Stimulated activated naive CD8-positive, alpha-beta T cell treated with anti-CD3 and anti-CD28 coated beads, Interleukin-15, amount 100 ng/mL, for 72 hours (primary cell): ENCODE measurements at regions not wholly inside any gene's neighbourhood (a gene's known extent, or its start where the extent isn't known, plus 50 kb on each side); places are given as distances from the start of the nearest gene placed in this dataset.

Experiments
- ATAC-seq: fragments of 150-1000 bp; cut with Tn5 transposase; 2 replicates; pipeline ENCODE4 v1.10.0; 2021; ENCODE audit warnings: mild to moderate bottlenecking, moderate library complexity
- DNase-seq, 2 donors: peaks; one replicate each; pipeline ENCODE4 v3.0.0; 2021 to 2022
- H3K27ac Mint-ChIP-seq, 2 donors: one replicate each; pipeline ENCODE4 v1.8.0; 2022; ENCODE audit warnings: mild to moderate bottlenecking in 2 of 2, mixed read lengths in 2 of 2, moderate library complexity in 2 of 2
- H3K27me3 Mint-ChIP-seq: one replicate; pipeline ENCODE4 v1.8.0; 2022; ENCODE audit warnings: mixed read lengths
- H3K4me1 Mint-ChIP-seq: one replicate; pipeline ENCODE4 v1.8.0; 2022; ENCODE audit warnings: mild to moderate bottlenecking, mixed read lengths
- H3K4me3 Mint-ChIP-seq, 2 donors: one replicate each; pipeline ENCODE4 v1.8.0; 2022; ENCODE audit warnings: mild to moderate bottlenecking in 2 of 2, mixed read lengths in 2 of 2, moderate library complexity in 1 of 2
- H3K9me3 Mint-ChIP-seq, 2 donors: one replicate each; pipeline ENCODE4 v1.8.0; 2022; ENCODE audit warnings: mixed read lengths in 2 of 2

- Mint-ChIP-seq H3K9me3 (no peaks in the 10 kb centered on the region), H3K27me3 (no peaks in the 10 kb centered on the region), H3K4me1 (peaks cover 50% of the 10 kb centered on the region), H3K27ac (no peak overlapping the region), H3K4me3 (no peak overlapping the region)
- ATAC-seq (no peak), DNase-seq (no peak)
These were observed 361.1 kb downstream of the ETS1 start for GRCh38 chr11:128226106-128226716.

- no peak overlapping the region for H3K27ac Mint-ChIP-seq
- ATAC-seq, result no peak
- peaks cover 24% of the 10 kb centered on the region for H3K4me1 Mint-ChIP-seq
- no peaks in the 10 kb centered on the region for H3K27me3 Mint-ChIP-seq
- no peaks in the 10 kb centered on the region for H3K9me3 Mint-ChIP-seq
- H3K4me3 Mint-ChIP-seq, result no peak overlapping the region
- DNase-seq, result no peak
These were observed 365.0 kb downstream of the ETS1 start for GRCh38 chr11:128222245-128222884.

- H3K27me3 Mint-ChIP-seq, result no peaks in the 10 kb centered on the region
- DNase-seq (no peak), ATAC-seq (no peak)
- no peak overlapping the region for H3K4me3 Mint-ChIP-seq
- no peaks in the 10 kb centered on the region for H3K9me3 Mint-ChIP-seq
- H3K4me1 Mint-ChIP-seq, result peaks cover 2% of the 10 kb centered on the region
- H3K27ac Mint-ChIP-seq, result no peak overlapping the region
These were observed 367.6 kb downstream of the ETS1 start for GRCh38 chr11:128219731-128220120.

- Mint-ChIP-seq H3K27me3 (no peaks in the 10 kb centered on the region), H3K27ac (no peak overlapping the region), H3K4me3 (no peak overlapping the region), H3K9me3 (peaks cover 9 to 14% of the 10 kb centered on the region in 2 donors), H3K4me1 (no peaks in the 10 kb centered on the region)
- ATAC-seq (no peak), DNase-seq (no peak)
These were observed 371.2 kb downstream of the ETS1 start for GRCh38 chr11:128216198-128216597.

GRCh38 chr11:128215238-128215882 is 372.0 kb downstream of the ETS1 start:
- H3K27ac Mint-ChIP-seq, result no peak overlapping the region
- H3K9me3 Mint-ChIP-seq, result peaks cover 9 to 14% of the 10 kb centered on the region in 2 donors
- ATAC-seq (no peak), DNase-seq (no peak)
- H3K27me3 Mint-ChIP-seq, result no peaks in the 10 kb centered on the region
- H3K4me1 Mint-ChIP-seq, result no peaks in the 10 kb centered on the region
- no peak overlapping the region for H3K4me3 Mint-ChIP-seq

- H3K4me3 Mint-ChIP-seq, result no peak overlapping the region
- H3K9me3 Mint-ChIP-seq, result peaks cover 9 to 14% of the 10 kb centered on the region in 2 donors
- no peak overlapping the region for H3K27ac Mint-ChIP-seq
- H3K4me1 Mint-ChIP-seq, result no peaks in the 10 kb centered on the region
- DNase-seq (no peak), ATAC-seq (no peak)
- no peaks in the 10 kb centered on the region for H3K27me3 Mint-ChIP-seq
These were observed 373.1 kb downstream of the ETS1 start for GRCh38 chr11:128214263-128214662.

- Mint-ChIP-seq H3K27ac (no peak overlapping the region), H3K4me1 (peaks cover 5% of the 10 kb centered on the region), H3K4me3 (no peak overlapping the region), H3K27me3 (no peaks in the 10 kb centered on the region), H3K9me3 (peaks cover 9 to 14% of the 10 kb centered on the region in 2 donors)
- ATAC-seq, result no peak
- no peak for DNase-seq
These were observed 373.9 kb downstream of the ETS1 start for GRCh38 chr11:128213461-128213860.

GRCh38 chr11:128212324-128212723 is 375.0 kb downstream of the ETS1 start:
- DNase-seq (no peak), ATAC-seq (no peak)
- Mint-ChIP-seq H3K4me1 (peaks cover 16% of the 10 kb centered on the region), H3K4me3 (no peak overlapping the region), H3K9me3 (peaks cover 9 to 14% of the 10 kb centered on the region in 2 donors), H3K27ac (no peak overlapping the region), H3K27me3 (no peaks in the 10 kb centered on the region)

GRCh38 chr11:128210148-128210940 is 377.0 kb downstream of the ETS1 start:
- H3K4me1 Mint-ChIP-seq, result peaks cover 22% of the 10 kb centered on the region
- peak; percentile 68 for ATAC-seq

GRCh38 chr11:128209138-128209435 is 378.3 kb downstream of the ETS1 start:
- no peak for ATAC-seq
- Mint-ChIP-seq H3K4me1 (peaks cover 22% of the 10 kb centered on the region), H3K4me3 (no peak overlapping the region), H3K9me3 (peaks cover 21 to 24% of the 10 kb centered on the region in 2 donors), H3K27ac (no peak overlapping the region), H3K27me3 (no peaks in the 10 kb centered on the region)
- DNase-seq, result no peak

More at GRCh38 chr11:128210148-128210940, 377.0 kb downstream of the ETS1 start:
- Mint-ChIP-seq H3K27ac (no peak overlapping the region), H3K27me3 (no peaks in the 10 kb centered on the region), H3K4me3 (no peak overlapping the region), H3K9me3 (peaks cover 22 to 28% of the 10 kb centered on the region in 2 donors)
- DNase-seq, result no peak

GRCh38 chr11:128208329-128209137 is 378.8 kb downstream of the ETS1 start:
- ATAC-seq (peak; percentile 83), DNase-seq (no peak)
- no peak overlapping the region for H3K4me3 Mint-ChIP-seq
- H3K27me3 Mint-ChIP-seq, result no peaks in the 10 kb centered on the region
- H3K9me3 Mint-ChIP-seq, result peaks cover 16 to 18% of the 10 kb centered on the region in 2 donors
- peaks cover 22% of the 10 kb centered on the region for H3K4me1 Mint-ChIP-seq
- no peak overlapping the region for H3K27ac Mint-ChIP-seq

GRCh38 chr11:128207861-128208321 is 379.5 kb downstream of the ETS1 start:
- H3K27me3 Mint-ChIP-seq, result no peaks in the 10 kb centered on the region
- no peak overlapping the region for H3K4me3 Mint-ChIP-seq
- peaks cover 22% of the 10 kb centered on the region for H3K4me1 Mint-ChIP-seq
- peaks cover 13 to 14% of the 10 kb centered on the region in 2 donors for H3K9me3 Mint-ChIP-seq
- DNase-seq (no peak), ATAC-seq (no peak)
- no peak overlapping the region for H3K27ac Mint-ChIP-seq

- no peak overlapping the region for H3K4me3 Mint-ChIP-seq
- peaks cover 22% of the 10 kb centered on the region for H3K4me1 Mint-ChIP-seq
- no peak overlapping the region for H3K27ac Mint-ChIP-seq
- DNase-seq (no peak), ATAC-seq (no peak)
- no peaks in the 10 kb centered on the region for H3K27me3 Mint-ChIP-seq
- peaks cover 13 to 14% of the 10 kb centered on the region in 2 donors for H3K9me3 Mint-ChIP-seq
These were observed 380.9 kb downstream of the ETS1 start for GRCh38 chr11:128206461-128206860.

- ATAC-seq (no peak), DNase-seq (no peak)
- no peak overlapping the region for H3K4me3 Mint-ChIP-seq
- peaks cover 22% of the 10 kb centered on the region for H3K4me1 Mint-ChIP-seq
- no peak overlapping the region for H3K27ac Mint-ChIP-seq
- peaks cover 13 to 14% of the 10 kb centered on the region in 2 donors for H3K9me3 Mint-ChIP-seq
- H3K27me3 Mint-ChIP-seq, result no peaks in the 10 kb centered on the region
These were observed 381.6 kb downstream of the ETS1 start for GRCh38 chr11:128205796-128206195.

GRCh38 chr11:128204898-128205297 is 382.5 kb downstream of the ETS1 start:
- no peak for ATAC-seq
- no peak overlapping the region for H3K27ac Mint-ChIP-seq
- peaks cover 22% of the 10 kb centered on the region for H3K4me1 Mint-ChIP-seq
- H3K27me3 Mint-ChIP-seq, result no peaks in the 10 kb centered on the region
- DNase-seq, result no peak
- H3K9me3 Mint-ChIP-seq, result peaks cover 13 to 14% of the 10 kb centered on the region in 2 donors
- H3K4me3 Mint-ChIP-seq, result no peak overlapping the region
